ENCODE measurements at regions not wholly inside any gene's neighbourhood (a gene's known extent, or its start where the extent isn't known, plus 50 kb on each side); places are given as distances from the start of the nearest gene placed in this dataset.

DNA sequence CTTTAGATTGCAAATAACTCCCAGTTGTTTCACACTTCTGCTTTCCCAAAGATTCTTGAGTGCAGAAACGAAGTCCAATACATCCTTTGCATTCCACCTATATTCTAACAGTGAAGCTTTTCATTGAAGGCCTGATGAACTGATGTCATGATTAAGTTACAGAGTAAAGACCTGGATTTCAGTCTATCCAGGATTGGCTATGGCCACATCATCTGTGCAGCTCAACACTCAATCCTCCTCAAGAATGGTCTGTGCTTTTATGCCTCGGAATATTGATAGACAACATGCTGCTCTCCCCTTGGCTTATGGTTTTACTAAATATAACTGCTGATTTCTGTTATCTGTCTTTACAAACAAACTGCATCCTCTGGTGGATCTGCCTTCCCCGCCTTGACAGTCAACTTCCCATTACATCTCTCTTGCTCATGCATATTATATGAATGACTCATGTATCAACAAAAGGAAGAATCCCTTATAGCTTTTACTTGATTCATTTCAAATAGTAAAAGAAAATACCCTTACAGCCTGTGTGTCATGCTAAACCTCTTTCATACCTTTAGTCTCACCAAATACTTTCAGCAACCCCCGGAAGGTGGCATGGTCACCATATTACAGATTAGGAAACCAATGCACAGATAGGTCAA lies 59.5 kb downstream of the SCN11A start:
- Histone ChIP-seq H3K9ac (ENCODE audit: low read length) (no peak overlapping the region), H3K36me3 (ENCODE audit: insufficient read depth, low read length) (no peaks in the 10 kb centered on the region), H3K79me2 (replicated peaks; ENCODE audit: insufficient read depth, low read length) (no peaks in the 10 kb centered on the region), H3K9me2 (ENCODE audit: insufficient read depth, low read length) (no peaks in the 10 kb centered on the region), H3K4me2 (ENCODE audit: low read length) (no peak overlapping the region), H3K4me3 (ENCODE audit: low read length) (no peak overlapping the region), H3F3A (ENCODE audit: insufficient read depth, low read length, poor library complexity, severe bottlenecking) (no peaks in the 10 kb centered on the region), H3K27ac (ENCODE audit: low read length) (no peak overlapping the region), H2AFZ (ENCODE audit: low read depth, low read length) (no peak overlapping the region), H4K20me1 (ENCODE audit: insufficient read depth) (no peaks in the 10 kb centered on the region), H3K27me3 (ENCODE audit: insufficient read depth, low read depth, low read length) (no peaks in the 10 kb centered on the region), H3K9me3 (ENCODE audit: low read length) (no peaks in the 10 kb centered on the region)
- TF ChIP-seq SMC3 (conservative IDR thresholded peaks at IDR 0.05; ENCODE audit: poor library complexity): no peak
- no peak for TF ChIP-seq TAF1 (IDR thresholded peaks at IDR 0.05; ENCODE audit: low read depth)
- TF ChIP-seq, protein P1, sequence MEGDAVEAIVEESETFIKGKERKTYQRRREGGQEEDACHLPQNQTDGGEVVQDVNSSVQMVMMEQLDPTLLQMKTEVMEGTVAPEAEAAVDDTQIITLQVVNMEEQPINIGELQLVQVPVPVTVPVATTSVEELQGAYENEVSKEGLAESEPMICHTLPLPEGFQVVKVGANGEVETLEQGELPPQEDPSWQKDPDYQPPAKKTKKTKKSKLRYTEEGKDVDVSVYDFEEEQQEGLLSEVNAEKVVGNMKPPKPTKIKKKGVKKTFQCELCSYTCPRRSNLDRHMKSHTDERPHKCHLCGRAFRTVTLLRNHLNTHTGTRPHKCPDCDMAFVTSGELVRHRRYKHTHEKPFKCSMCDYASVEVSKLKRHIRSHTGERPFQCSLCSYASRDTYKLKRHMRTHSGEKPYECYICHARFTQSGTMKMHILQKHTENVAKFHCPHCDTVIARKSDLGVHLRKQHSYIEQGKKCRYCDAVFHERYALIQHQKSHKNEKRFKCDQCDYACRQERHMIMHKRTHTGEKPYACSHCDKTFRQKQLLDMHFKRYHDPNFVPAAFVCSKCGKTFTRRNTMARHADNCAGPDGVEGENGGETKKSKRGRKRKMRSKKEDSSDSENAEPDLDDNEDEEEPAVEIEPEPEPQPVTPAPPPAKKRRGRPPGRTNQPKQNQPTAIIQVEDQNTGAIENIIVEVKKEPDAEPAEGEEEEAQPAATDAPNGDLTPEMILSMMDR (IDR thresholded peaks at IDR 0.05; ENCODE audit: poor library complexity, severe bottlenecking): no peak

DNA sequence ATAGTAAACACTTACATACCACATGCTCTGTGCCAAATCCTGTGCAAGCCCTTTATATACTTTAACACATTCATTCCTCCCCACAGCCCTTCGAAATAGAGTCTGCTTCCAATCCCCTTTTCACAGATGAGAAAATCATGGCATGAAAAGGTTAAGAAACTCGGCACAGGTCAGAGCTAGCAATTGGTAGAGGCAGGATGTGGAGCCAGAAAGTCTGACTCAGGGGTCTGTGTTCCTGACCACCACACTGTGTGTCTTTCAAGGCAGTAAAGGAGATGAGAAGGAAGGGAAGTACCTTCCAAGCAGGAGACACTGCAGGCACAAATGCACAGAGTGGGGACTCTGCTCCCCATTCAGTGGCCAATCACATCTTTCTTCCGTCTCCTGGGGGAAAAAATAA lies 61.1 kb downstream of the SCN11A start:
- no peaks in the 10 kb centered on the region for H3K36me3 ChIP-seq (ENCODE audit: insufficient read depth, low read length)
- no peak overlapping the region for H3K4me2 ChIP-seq (ENCODE audit: low read length)
- no peak overlapping the region for H2AFZ ChIP-seq (ENCODE audit: low read depth, low read length)

More for the DNA sequence above, 61.1 kb downstream of the SCN11A start:
- H3K9ac ChIP-seq (ENCODE audit: low read length): no peak overlapping the region
- H3F3A ChIP-seq (ENCODE audit: insufficient read depth, low read length, poor library complexity, severe bottlenecking): no peaks in the 10 kb centered on the region
- TF ChIP-seq SMC3 (conservative IDR thresholded peaks at IDR 0.05; ENCODE audit: poor library complexity) (no peak), EZH2 (IDR thresholded peaks at IDR 0.05; ENCODE audit: borderline replicate concordance, insufficient read depth, low read length, poor library complexity, severe bottlenecking) (no peak), EP300 (conservative IDR thresholded peaks at IDR 0.05; ENCODE audit: poor library complexity, severe bottlenecking) (no peak), POLR2AphosphoS5 (IDR thresholded peaks at IDR 0.05) (no peak), MXI1 (conservative IDR thresholded peaks at IDR 0.05; ENCODE audit: poor library complexity, severe bottlenecking) (no peak), RAD21 (conservative IDR thresholded peaks at IDR 0.05) (no peak), TAF1 (IDR thresholded peaks at IDR 0.05; ENCODE audit: low read depth) (no peak)
- TF ChIP-seq, protein P2, sequence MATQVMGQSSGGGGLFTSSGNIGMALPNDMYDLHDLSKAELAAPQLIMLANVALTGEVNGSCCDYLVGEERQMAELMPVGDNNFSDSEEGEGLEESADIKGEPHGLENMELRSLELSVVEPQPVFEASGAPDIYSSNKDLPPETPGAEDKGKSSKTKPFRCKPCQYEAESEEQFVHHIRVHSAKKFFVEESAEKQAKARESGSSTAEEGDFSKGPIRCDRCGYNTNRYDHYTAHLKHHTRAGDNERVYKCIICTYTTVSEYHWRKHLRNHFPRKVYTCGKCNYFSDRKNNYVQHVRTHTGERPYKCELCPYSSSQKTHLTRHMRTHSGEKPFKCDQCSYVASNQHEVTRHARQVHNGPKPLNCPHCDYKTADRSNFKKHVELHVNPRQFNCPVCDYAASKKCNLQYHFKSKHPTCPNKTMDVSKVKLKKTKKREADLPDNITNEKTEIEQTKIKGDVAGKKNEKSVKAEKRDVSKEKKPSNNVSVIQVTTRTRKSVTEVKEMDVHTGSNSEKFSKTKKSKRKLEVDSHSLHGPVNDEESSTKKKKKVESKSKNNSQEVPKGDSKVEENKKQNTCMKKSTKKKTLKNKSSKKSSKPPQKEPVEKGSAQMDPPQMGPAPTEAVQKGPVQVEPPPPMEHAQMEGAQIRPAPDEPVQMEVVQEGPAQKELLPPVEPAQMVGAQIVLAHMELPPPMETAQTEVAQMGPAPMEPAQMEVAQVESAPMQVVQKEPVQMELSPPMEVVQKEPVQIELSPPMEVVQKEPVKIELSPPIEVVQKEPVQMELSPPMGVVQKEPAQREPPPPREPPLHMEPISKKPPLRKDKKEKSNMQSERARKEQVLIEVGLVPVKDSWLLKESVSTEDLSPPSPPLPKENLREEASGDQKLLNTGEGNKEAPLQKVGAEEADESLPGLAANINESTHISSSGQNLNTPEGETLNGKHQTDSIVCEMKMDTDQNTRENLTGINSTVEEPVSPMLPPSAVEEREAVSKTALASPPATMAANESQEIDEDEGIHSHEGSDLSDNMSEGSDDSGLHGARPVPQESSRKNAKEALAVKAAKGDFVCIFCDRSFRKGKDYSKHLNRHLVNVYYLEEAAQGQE (IDR thresholded peaks at IDR 0.05; ENCODE audit: borderline replicate concordance): no peak
- TF ChIP-seq, protein P1 (IDR thresholded peaks at IDR 0.05; ENCODE audit: poor library complexity, severe bottlenecking): no peak
- H3K4me3 ChIP-seq (ENCODE audit: low read length): no peak overlapping the region
- H3K79me2 ChIP-seq (replicated peaks; ENCODE audit: insufficient read depth, low read length): no peaks in the 10 kb centered on the region
- H3K9me3 ChIP-seq (ENCODE audit: low read length): no peaks in the 10 kb centered on the region
- no peaks in the 10 kb centered on the region for H3K27me3 ChIP-seq (ENCODE audit: insufficient read depth, low read depth, low read length)
- H3K9me2 ChIP-seq (ENCODE audit: insufficient read depth, low read length): no peaks in the 10 kb centered on the region
- H3K27ac ChIP-seq (ENCODE audit: low read length): no peak overlapping the region
- H4K20me1 ChIP-seq (ENCODE audit: insufficient read depth): no peaks in the 10 kb centered on the region

Data from neural cell (in vitro differentiated cells).